ENCODE measurements at regions not wholly inside any gene's neighbourhood (a gene's known extent, or its start where the extent isn't known, plus 50 kb on each side); places are given as distances from the start of the nearest gene placed in this dataset.

DNA sequence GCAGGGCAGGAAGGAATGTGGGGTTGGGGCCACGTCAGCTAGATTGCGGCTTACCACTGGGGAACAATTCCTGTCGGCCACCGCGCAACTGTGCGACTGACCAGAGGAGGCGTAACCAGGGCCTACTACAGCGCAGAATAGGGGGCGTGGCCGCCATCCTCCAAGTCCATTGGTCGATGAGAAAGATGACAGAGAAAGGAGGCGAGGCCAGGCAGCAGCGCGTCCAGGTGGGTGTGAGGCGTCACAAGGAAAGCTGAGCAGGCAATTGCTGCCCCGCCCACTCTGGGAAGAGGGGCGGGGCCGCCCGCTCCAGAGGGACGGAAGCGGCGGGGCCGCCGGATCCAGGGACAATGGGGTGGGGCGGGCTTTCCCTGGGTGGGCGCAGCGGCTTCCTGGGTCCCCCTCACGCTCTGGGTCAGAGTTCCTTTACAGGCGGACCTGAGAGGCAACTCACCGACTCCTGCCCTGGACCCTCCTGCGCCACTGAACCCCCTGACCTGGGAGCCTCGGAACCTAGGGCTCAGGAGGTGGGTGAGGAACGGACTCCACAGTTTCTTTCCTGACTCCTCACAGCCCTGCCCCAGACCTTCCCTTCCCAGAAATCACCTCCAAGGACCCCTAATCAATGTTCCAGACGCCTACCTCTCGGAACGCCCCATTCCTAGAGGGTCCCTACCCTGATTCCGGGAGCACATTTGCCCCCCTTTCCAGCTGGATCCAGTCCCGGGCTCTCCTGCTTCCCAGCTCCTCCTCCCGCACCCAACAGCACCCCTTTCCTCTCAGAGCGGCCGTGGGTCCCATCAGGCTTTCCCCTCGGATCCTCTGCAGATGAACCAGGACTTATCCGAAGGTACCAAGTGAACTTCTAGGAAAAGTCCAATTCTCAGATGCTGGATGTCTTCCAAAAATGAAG is 101.5 kb upstream of the ZNF492 start:
- H2AFZ ChIP-seq (ENCODE audit: low read length) = no peak overlapping the region
- Mint-ChIP-seq H3K4me3 (no peak overlapping the region; a peak in 1 of 5 replicates), H3K4me1 (no peaks in the 10 kb centered on the region), H3K9me3 (peaks cover 80 to 91% of the 10 kb centered on the region in 2 experiments), H3K27me3 (ENCODE audit: low read depth) (no peaks in the 10 kb centered on the region; the same call in 1 of the 2 replicates), H3K27ac (no peak overlapping the region), H3K36me3 (ENCODE audit: insufficient read depth in 1 of 3, low read depth in 3 of 3) (peaks cover 5 to 21% (median 15%) of the 10 kb centered on the region in 3 experiments; a peak in 6 of 7 replicates)
- no peak overlapping the region for H3K27ac ChIP-seq (ENCODE audit: insufficient read length, low read depth, low read length)
- H3K9me3 ChIP-seq (ENCODE audit: control insufficient read depth, low read depth, low read length) = peaks cover 74% of the 10 kb centered on the region
- no peak overlapping the region for H2BK5ac ChIP-seq (ENCODE audit: insufficient read length, low read length)
- no peak overlapping the region for H3K14ac ChIP-seq (ENCODE audit: insufficient read depth, low read length)
- no peaks in the 10 kb centered on the region for H3K79me2 ChIP-seq (ENCODE audit: insufficient read depth, low read length)
- no peak overlapping the region for H2BK20ac ChIP-seq (ENCODE audit: low read depth, low read length, poor library complexity, severe bottlenecking)
- H4K20me1 ChIP-seq (ENCODE audit: control insufficient read depth, insufficient read depth, insufficient read length) = no peaks in the 10 kb centered on the region
- no peak overlapping the region for H3K18ac ChIP-seq (ENCODE audit: insufficient read length, low read depth, low read length)
- no peaks in the 10 kb centered on the region for H3K79me1 ChIP-seq (ENCODE audit: insufficient read depth, low read depth, low read length, poor library complexity, severe bottlenecking)
- H2BK15ac ChIP-seq (ENCODE audit: low read depth, low read length) = no peak overlapping the region
- H3K23me2 ChIP-seq (ENCODE audit: insufficient read length, low read depth, low read length, poor library complexity, severe bottlenecking) = no peaks in the 10 kb centered on the region
- no peak overlapping the region for H2BK120ac ChIP-seq (ENCODE audit: low read depth, low read length, poor library complexity, severe bottlenecking)
- H2BK12ac ChIP-seq (ENCODE audit: insufficient read length, low read depth, low read length) = no peak overlapping the region
- DNase-seq = no peak
- H3K56ac ChIP-seq (ENCODE audit: insufficient read length, low read depth, low read length) = no peak overlapping the region
- TF ChIP-seq CTCF (conservative IDR thresholded peaks at IDR 0.05) = no peak
- no peak overlapping the region for H3K4me2 ChIP-seq (ENCODE audit: insufficient read depth, insufficient read length, low read length)
- H4K91ac ChIP-seq (ENCODE audit: insufficient read length, low read depth, low read length) = no peak overlapping the region
- no peaks in the 10 kb centered on the region for H3K27me3 ChIP-seq (ENCODE audit: insufficient read depth, low read length)
- H2AK5ac ChIP-seq (ENCODE audit: insufficient read length, low read length) = no peak overlapping the region
- H4K8ac ChIP-seq (replicated peaks; ENCODE audit: insufficient read length, low read depth, low read length) = no peak overlapping the region
- H4K5ac ChIP-seq (ENCODE audit: insufficient read length, low read depth, low read length) = no peak overlapping the region
- no peaks in the 10 kb centered on the region for H3K4me1 ChIP-seq (ENCODE audit: insufficient read depth, low read length)
- H3K4ac ChIP-seq (ENCODE audit: low read depth, low read length) = no peak overlapping the region
- H3K23ac ChIP-seq (ENCODE audit: insufficient read length, low read depth, low read length) = no peak overlapping the region
- H3T11ph ChIP-seq (ENCODE audit: low read length) = no peak overlapping the region
- no CpG with 5 or more reads among the region's 43 CpGs for WGBS (ENCODE audit: extremely low coverage, insufficient read length, low lambda C conversion rate)
- H3K9ac ChIP-seq (ENCODE audit: extremely low read depth, insufficient read length, low read length) = no peak overlapping the region

Measured in H9 (cell line).